H9 (cell line): ENCODE measurements at regions not wholly inside any gene's neighbourhood (a gene's known extent, or its start where the extent isn't known, plus 50 kb on each side); places are given as distances from the start of the nearest gene placed in this dataset.

Source experiments
- DNase-seq: peaks from one replicate; pipeline ENCODE4 v3.0.0-alpha.2; 2017
- H2AFZ ChIP-seq: one replicate; pipeline ENCODE4 v1.6.1; 2013; ENCODE audit warnings: mild to moderate bottlenecking, low read length, control low read depth, moderate library complexity
- H2AK5ac ChIP-seq: 2 replicates; pipeline ENCODE4 v1.6.1; 2013; ENCODE audit warnings: low read length, control low read depth, mixed read lengths; ENCODE audit not compliant: insufficient read length
- H2BK120ac ChIP-seq: one replicate; pipeline ENCODE4 v1.6.1; 2013; ENCODE audit warnings: low read depth, mild to moderate bottlenecking, low read length, control low read depth, inconsistent platforms; ENCODE audit not compliant: poor library complexity, severe bottlenecking
- H2BK12ac ChIP-seq: 2 replicates; pipeline ENCODE4 v1.6.1; 2013; ENCODE audit warnings: low read length, control low read depth, mixed read lengths, low read depth; ENCODE audit not compliant: insufficient read length
- H2BK15ac ChIP-seq: 2 replicates; pipeline ENCODE4 v1.6.1; 2013; ENCODE audit warnings: low read depth, low read length, control low read depth
- H2BK20ac ChIP-seq: one replicate; pipeline ENCODE4 v1.6.1; 2013; ENCODE audit warnings: low read depth, mild to moderate bottlenecking, low read length, control low read depth, inconsistent platforms; ENCODE audit not compliant: poor library complexity, severe bottlenecking
- H2BK5ac ChIP-seq: 2 replicates; pipeline ENCODE4 v1.6.1; 2013; ENCODE audit warnings: low read length, control low read depth, mixed read lengths; ENCODE audit not compliant: insufficient read length
- H3K14ac ChIP-seq: 2 replicates; pipeline ENCODE4 v1.6.1; 2013; ENCODE audit warnings: low read length, control low read depth; ENCODE audit not compliant: insufficient read depth
- H3K18ac ChIP-seq: 2 replicates; pipeline ENCODE4 v1.6.1; 2013; ENCODE audit warnings: low read depth, mild to moderate bottlenecking, mixed read lengths, low read length, control low read depth; ENCODE audit not compliant: insufficient read length
- H3K23ac ChIP-seq: 2 replicates; pipeline ENCODE4 v1.6.1; 2013; ENCODE audit warnings: low read length, control low read depth, mixed read lengths, low read depth; ENCODE audit not compliant: insufficient read length
- H3K23me2 ChIP-seq: 2 replicates; pipeline ENCODE4 v1.6.1; 2013; ENCODE audit warnings: low read depth, mild to moderate bottlenecking, mixed read lengths, low read length, control low read depth; ENCODE audit not compliant: insufficient read length, poor library complexity, severe bottlenecking
- H3K27ac ChIP-seq: 2 replicates; pipeline ENCODE4 v1.5.1; 2013; ENCODE audit warnings: low read length, control low read depth, mixed read lengths, low read depth; ENCODE audit not compliant: insufficient read length
- H3K27me3 ChIP-seq: 2 replicates; pipeline ENCODE4 v1.6.1; 2013; ENCODE audit warnings: low read length, control low read depth, inconsistent platforms; ENCODE audit not compliant: insufficient read depth
- H3K4ac ChIP-seq: 2 replicates; pipeline ENCODE4 v1.6.1; 2013; ENCODE audit warnings: low read depth, mild to moderate bottlenecking, control low read depth, inconsistent platforms, low read length, moderate library complexity
- H3K4me1 ChIP-seq: 2 replicates; pipeline ENCODE4 v1.6.1; 2013; ENCODE audit warnings: low read length, control low read depth, inconsistent platforms; ENCODE audit not compliant: insufficient read depth
- H3K4me2 ChIP-seq: 2 replicates; pipeline ENCODE4 v1.6.1; 2013; ENCODE audit warnings: low read length, control low read depth, mixed read lengths; ENCODE audit not compliant: insufficient read length, insufficient read depth
- H3K56ac ChIP-seq: 2 replicates; pipeline ENCODE4 v1.6.1; 2013; ENCODE audit warnings: low read depth, mild to moderate bottlenecking, mixed read lengths, low read length, control low read depth; ENCODE audit not compliant: insufficient read length
- H3K79me1 ChIP-seq: 2 replicates; pipeline ENCODE4 v1.6.1; 2013; ENCODE audit warnings: low read depth, mild to moderate bottlenecking, moderate library complexity, low read length, control low read depth, inconsistent platforms; ENCODE audit not compliant: insufficient read depth, poor library complexity, severe bottlenecking
- H3K79me2 ChIP-seq: 2 replicates; pipeline ENCODE4 v1.6.1; 2013; ENCODE audit warnings: low read length, control low read depth, inconsistent platforms; ENCODE audit not compliant: insufficient read depth
- H3K9ac ChIP-seq: 2 replicates; pipeline ENCODE4 v1.6.1; 2013; ENCODE audit warnings: low read length, control low read depth, mixed read lengths; ENCODE audit not compliant: insufficient read length; ENCODE audit errors: extremely low read depth
- H3K9me3 ChIP-seq: one replicate; pipeline ENCODE4 v1.6.1; 2013; ENCODE audit warnings: low read depth, low read length, inconsistent platforms; ENCODE audit not compliant: control insufficient read depth
- H3T11ph ChIP-seq: one replicate; pipeline ENCODE4 v1.6.1; 2013; ENCODE audit warnings: mild to moderate bottlenecking, low read length, control low read depth, inconsistent platforms
- H4K20me1 ChIP-seq: one replicate; pipeline ENCODE4 v1.6.1; 2013; ENCODE audit not compliant: control insufficient read depth, insufficient read length, insufficient read depth
- H4K5ac ChIP-seq: 2 replicates; pipeline ENCODE4 v1.6.1; 2013; ENCODE audit warnings: low read depth, mild to moderate bottlenecking, mixed read lengths, low read length, control low read depth; ENCODE audit not compliant: insufficient read length
- H4K8ac ChIP-seq: replicated peaks from 2 replicates; pipeline ENCODE4 v1.6.1; 2013; ENCODE audit warnings: low read length, control low read depth, mixed read lengths, low read depth; ENCODE audit not compliant: insufficient read length
- H4K91ac ChIP-seq: 2 replicates; pipeline ENCODE4 v1.6.1; 2013; ENCODE audit warnings: low read depth, mild to moderate bottlenecking, moderate library complexity, mixed read lengths, low read length, control low read depth; ENCODE audit not compliant: insufficient read length
- H3K27ac Mint-ChIP-seq, 3 experiments: 2 replicates in 2 of 3; 3 replicates in 1 of 3; pipeline ENCODE4 v1.8.0; 2020 to 2021; ENCODE audit warnings: mixed read lengths in 3 of 3, mild to moderate bottlenecking in 1 of 3, moderate library complexity in 1 of 3
- H3K27me3 Mint-ChIP-seq: 2 replicates; pipeline ENCODE4 v1.8.0; 2021; ENCODE audit warnings: low read depth, mild to moderate bottlenecking, moderate library complexity, mixed read lengths
- H3K36me3 Mint-ChIP-seq, 3 experiments: 2 replicates in 2 of 3; 3 replicates in 1 of 3; pipeline ENCODE4 v1.8.0; 2020 to 2021; ENCODE audit warnings: low read depth in 3 of 3, mixed read lengths in 3 of 3; ENCODE audit not compliant: insufficient read depth in 1 of 3
- H3K4me1 Mint-ChIP-seq, 2 experiments: 2 replicates each; pipeline ENCODE4 v1.8.0; 2020; ENCODE audit warnings: mixed read lengths in 2 of 2
- H3K4me3 Mint-ChIP-seq, 2 experiments: 2 replicates in 1 of 2; 3 replicates in 1 of 2; pipeline ENCODE4 v1.8.0; 2020 to 2021; ENCODE audit warnings: mild to moderate bottlenecking in 2 of 2, mixed read lengths in 2 of 2, moderate library complexity in 1 of 2
- H3K9me3 Mint-ChIP-seq, 2 experiments: 2 replicates in 1 of 2; 3 replicates in 1 of 2; pipeline ENCODE4 v1.8.0; 2020; ENCODE audit warnings: mild to moderate bottlenecking in 2 of 2, mixed read lengths in 2 of 2, moderate library complexity in 1 of 2
- CTCF ChIP-seq: fragments of 200-600 bp; sonication (generic); conservative IDR thresholded peaks from 3 replicates; pipeline ENCODE4 v1.8.0; 2021; ENCODE audit warnings: antibody characterized with exemption, mild to moderate bottlenecking
- whole genome bisulfite sequencing: extraction: QIAGEN DNeasy Blood & Tissue Kit; methylation state at CpG from one replicate; pipeline ENCODE4 v1.1.7; 2013; ENCODE audit warnings: missing lambda C conversion rate, low lambda C conversion rate, mixed read lengths; ENCODE audit not compliant: insufficient read length; ENCODE audit errors: extremely low coverage; 5-methylcytosine and 5-hydroxymethylcytosine counted together

- Histone ChIP-seq H2BK20ac (no peak overlapping the region), H3K14ac (no peak overlapping the region), H2AFZ (no peak overlapping the region), H3K18ac (no peak overlapping the region), H3K4me2 (no peak overlapping the region), H4K20me1 (no peaks in the 10 kb centered on the region), H2BK5ac (no peak overlapping the region), H2BK12ac (no peak overlapping the region), H3K4ac (no peak overlapping the region), H4K5ac (no peak overlapping the region), H3T11ph (no peak overlapping the region), H3K56ac (no peak overlapping the region), H3K23me2 (no peaks in the 10 kb centered on the region), H2BK120ac (no peak overlapping the region), H4K8ac (no peak overlapping the region), H3K79me1 (no peaks in the 10 kb centered on the region), H3K9me3 (no peaks in the 10 kb centered on the region), H3K27me3 (no peaks in the 10 kb centered on the region), H2BK15ac (no peak overlapping the region), H2AK5ac (no peak overlapping the region), H3K27ac (no peak overlapping the region), H3K4me1 (no peaks in the 10 kb centered on the region), H3K9ac (no peak overlapping the region), H3K79me2 (no peaks in the 10 kb centered on the region), H3K23ac (no peak overlapping the region), H4K91ac (no peak overlapping the region)
- H3K27me3 Mint-ChIP-seq: no peaks in the 10 kb centered on the region
- H3K4me1 Mint-ChIP-seq: no peaks in the 10 kb centered on the region
- H3K9me3 Mint-ChIP-seq: peaks cover 22 to 24% of the 10 kb centered on the region in 2 experiments
- TF ChIP-seq CTCF: no peak
- WGBS: no CpG with 5 or more reads among the region's 1 CpG
- H3K4me3 Mint-ChIP-seq: no peak overlapping the region
- no peak overlapping the region for H3K27ac Mint-ChIP-seq
- peaks cover 9 to 23% (median 16%) of the 10 kb centered on the region in 3 experiments for H3K36me3 Mint-ChIP-seq
- no peak for DNase-seq
Observed at GRCh38 chr5:97338729-97339128, 155.7 kb upstream of the RIOK2 start.
